WTC11 (cell line): ENCODE measurements at regions not wholly inside any gene's neighbourhood (a gene's known extent, or its start where the extent isn't known, plus 50 kb on each side); places are given as distances from the start of the nearest gene placed in this dataset.

ENCODE experiments used
- CREB1 ChIP-seq: sonication (generic); formaldehyde crosslinking; IDR thresholded peaks from 2 replicates; pipeline ENCODE4 v1.8.0; 2023; ENCODE audit warnings: mild to moderate bottlenecking, missing genetic modification reagents
- CREM ChIP-seq: sonication (generic); formaldehyde crosslinking; IDR thresholded peaks from 2 replicates; pipeline ENCODE4 v1.8.1; 2022; ENCODE audit warnings: mild to moderate bottlenecking, missing genetic modification reagents, moderate library complexity
- FOXP1 ChIP-seq: sonication (generic); formaldehyde crosslinking; IDR thresholded peaks from 2 replicates; pipeline ENCODE4 v1.8.0; 2022; ENCODE audit warnings: missing genetic modification reagents, mild to moderate bottlenecking, moderate library complexity, borderline replicate concordance
- NFYB ChIP-seq: sonication (generic); formaldehyde crosslinking; conservative IDR thresholded peaks from 2 replicates; pipeline ENCODE4 v1.8.0; 2022; ENCODE audit warnings: low read depth, missing genetic modification reagents
- SP1 ChIP-seq: sonication (generic); formaldehyde crosslinking; conservative IDR thresholded peaks from 2 replicates; pipeline ENCODE4 v1.8.1; 2022; ENCODE audit warnings: missing genetic modification reagents
- TEAD4 ChIP-seq: sonication (generic); formaldehyde crosslinking; IDR thresholded peaks from 2 replicates; pipeline ENCODE4 v1.8.0; 2022; ENCODE audit warnings: mild to moderate bottlenecking, missing genetic modification reagents
- TF ChIP-seq, protein P1 (sequence below): sonication (generic); formaldehyde crosslinking; IDR thresholded peaks from 2 replicates; pipeline ENCODE4 v1.8.1; 2023; ENCODE audit warnings: mild to moderate bottlenecking, missing genetic modification reagents, moderate library complexity
- TF ChIP-seq, protein P2 (sequence below): sonication (generic); formaldehyde crosslinking; IDR thresholded peaks from 2 replicates; pipeline ENCODE4 v1.8.0; 2022; ENCODE audit warnings: mild to moderate bottlenecking, missing genetic modification reagents
- TF ChIP-seq, protein P3 (sequence below): fragments of 200-600 bp; IDR thresholded peaks from 2 replicates; pipeline ENCODE4 v1.8.0; 2022; ENCODE audit warnings: antibody characterized with exemption
- TF ChIP-seq, protein P4 (sequence below): fragments of 250-450 bp; sonication (Bioruptor Pico); IDR thresholded peaks from 2 replicates; pipeline ENCODE4 v2.1.2; 2022; ENCODE audit warnings: mild to moderate bottlenecking, moderate library complexity
- TF ChIP-seq, protein P5 (sequence below): sonication (generic); formaldehyde crosslinking; IDR thresholded peaks from 2 replicates; pipeline ENCODE4 v1.8.0; 2022; ENCODE audit warnings: mild to moderate bottlenecking, missing genetic modification reagents

DNA sequence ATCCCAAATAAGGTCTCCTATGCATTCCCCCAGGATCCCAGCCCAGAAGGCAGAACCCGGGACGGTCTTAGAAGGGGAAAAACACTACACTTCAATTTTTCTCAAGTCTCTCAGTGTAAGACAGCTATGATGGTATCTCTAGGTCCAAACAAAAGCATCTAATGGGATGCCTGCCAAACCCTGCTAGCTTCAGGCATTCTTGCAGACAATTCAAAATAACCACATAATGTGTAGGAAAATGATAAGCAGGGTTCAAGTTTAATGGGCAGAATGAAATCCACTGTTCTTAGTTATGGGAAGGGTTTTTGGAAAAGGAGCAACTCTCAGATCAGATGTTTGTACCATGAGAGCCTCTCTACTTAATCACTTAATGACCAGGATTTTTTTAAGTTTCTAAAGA is 119.8 kb upstream of the ANO1 start:
- TF ChIP-seq, protein P1, sequence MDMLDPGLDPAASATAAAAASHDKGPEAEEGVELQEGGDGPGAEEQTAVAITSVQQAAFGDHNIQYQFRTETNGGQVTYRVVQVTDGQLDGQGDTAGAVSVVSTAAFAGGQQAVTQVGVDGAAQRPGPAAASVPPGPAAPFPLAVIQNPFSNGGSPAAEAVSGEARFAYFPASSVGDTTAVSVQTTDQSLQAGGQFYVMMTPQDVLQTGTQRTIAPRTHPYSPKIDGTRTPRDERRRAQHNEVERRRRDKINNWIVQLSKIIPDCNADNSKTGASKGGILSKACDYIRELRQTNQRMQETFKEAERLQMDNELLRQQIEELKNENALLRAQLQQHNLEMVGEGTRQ (CRISPR knock-in tag), result no peak
- TF ChIP-seq FOXP1 (CRISPR knock-in tag), result no peak
- TF ChIP-seq, protein P2, sequence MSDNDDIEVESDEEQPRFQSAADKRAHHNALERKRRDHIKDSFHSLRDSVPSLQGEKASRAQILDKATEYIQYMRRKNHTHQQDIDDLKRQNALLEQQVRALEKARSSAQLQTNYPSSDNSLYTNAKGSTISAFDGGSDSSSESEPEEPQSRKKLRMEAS (CRISPR knock-in tag), result no peak
- TF ChIP-seq, protein P3, sequence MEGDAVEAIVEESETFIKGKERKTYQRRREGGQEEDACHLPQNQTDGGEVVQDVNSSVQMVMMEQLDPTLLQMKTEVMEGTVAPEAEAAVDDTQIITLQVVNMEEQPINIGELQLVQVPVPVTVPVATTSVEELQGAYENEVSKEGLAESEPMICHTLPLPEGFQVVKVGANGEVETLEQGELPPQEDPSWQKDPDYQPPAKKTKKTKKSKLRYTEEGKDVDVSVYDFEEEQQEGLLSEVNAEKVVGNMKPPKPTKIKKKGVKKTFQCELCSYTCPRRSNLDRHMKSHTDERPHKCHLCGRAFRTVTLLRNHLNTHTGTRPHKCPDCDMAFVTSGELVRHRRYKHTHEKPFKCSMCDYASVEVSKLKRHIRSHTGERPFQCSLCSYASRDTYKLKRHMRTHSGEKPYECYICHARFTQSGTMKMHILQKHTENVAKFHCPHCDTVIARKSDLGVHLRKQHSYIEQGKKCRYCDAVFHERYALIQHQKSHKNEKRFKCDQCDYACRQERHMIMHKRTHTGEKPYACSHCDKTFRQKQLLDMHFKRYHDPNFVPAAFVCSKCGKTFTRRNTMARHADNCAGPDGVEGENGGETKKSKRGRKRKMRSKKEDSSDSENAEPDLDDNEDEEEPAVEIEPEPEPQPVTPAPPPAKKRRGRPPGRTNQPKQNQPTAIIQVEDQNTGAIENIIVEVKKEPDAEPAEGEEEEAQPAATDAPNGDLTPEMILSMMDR, result no peak
- no peak for TF ChIP-seq SP1
- no peak for TF ChIP-seq CREB1 (CRISPR knock-in tag)
- no peak for TF ChIP-seq TEAD4 (CRISPR knock-in tag)
- no peak for TF ChIP-seq CREM (CRISPR knock-in tag)
- TF ChIP-seq, protein P4, sequence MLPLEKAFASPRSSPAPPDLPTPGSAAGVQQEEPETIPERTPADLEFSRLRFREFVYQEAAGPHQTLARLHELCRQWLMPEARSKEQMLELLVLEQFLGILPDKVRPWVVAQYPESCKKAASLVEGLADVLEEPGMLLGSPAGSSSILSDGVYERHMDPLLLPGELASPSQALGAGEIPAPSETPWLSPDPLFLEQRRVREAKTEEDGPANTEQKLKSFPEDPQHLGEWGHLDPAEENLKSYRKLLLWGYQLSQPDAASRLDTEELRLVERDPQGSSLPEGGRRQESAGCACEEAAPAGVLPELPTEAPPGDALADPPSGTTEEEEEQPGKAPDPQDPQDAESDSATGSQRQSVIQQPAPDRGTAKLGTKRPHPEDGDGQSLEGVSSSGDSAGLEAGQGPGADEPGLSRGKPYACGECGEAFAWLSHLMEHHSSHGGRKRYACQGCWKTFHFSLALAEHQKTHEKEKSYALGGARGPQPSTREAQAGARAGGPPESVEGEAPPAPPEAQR (CRISPR knock-in tag), result no peak
- TF ChIP-seq, protein P5, sequence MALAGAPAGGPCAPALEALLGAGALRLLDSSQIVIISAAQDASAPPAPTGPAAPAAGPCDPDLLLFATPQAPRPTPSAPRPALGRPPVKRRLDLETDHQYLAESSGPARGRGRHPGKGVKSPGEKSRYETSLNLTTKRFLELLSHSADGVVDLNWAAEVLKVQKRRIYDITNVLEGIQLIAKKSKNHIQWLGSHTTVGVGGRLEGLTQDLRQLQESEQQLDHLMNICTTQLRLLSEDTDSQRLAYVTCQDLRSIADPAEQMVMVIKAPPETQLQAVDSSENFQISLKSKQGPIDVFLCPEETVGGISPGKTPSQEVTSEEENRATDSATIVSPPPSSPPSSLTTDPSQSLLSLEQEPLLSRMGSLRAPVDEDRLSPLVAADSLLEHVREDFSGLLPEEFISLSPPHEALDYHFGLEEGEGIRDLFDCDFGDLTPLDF (CRISPR knock-in tag), result no peak
- no peak for TF ChIP-seq NFYB (CRISPR knock-in tag)
